ENCODE measurements at regions not wholly inside any gene's neighbourhood (a gene's known extent, or its start where the extent isn't known, plus 50 kb on each side); places are given as distances from the start of the nearest gene placed in this dataset.
"Not testable (repeated sequence)": the region's sequence is repeated elsewhere in the genome, so short reads cannot be mapped to it uniquely, and the experiment has no call there.

DNA sequence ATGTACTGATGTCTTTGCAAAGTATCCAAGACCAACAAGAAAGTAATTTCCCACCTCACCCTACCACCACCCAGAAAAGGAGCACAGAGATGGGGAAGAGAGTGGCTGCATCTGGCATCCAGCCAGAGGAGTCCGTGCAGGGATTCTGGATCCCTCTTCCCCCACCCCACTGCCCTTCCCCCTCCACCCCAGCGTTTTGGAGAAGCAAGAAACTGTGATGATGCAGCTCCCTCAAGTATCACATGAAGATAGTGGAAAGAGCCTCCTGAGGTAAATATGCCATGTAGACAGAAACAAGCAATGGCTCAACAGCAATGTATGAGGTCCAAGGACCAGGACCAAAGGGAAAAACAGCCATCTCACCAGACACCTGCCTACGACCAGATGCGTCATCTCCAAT is 153.8 kb downstream of the DEPDC1B start:
- DNase-seq = no peak

DNA sequence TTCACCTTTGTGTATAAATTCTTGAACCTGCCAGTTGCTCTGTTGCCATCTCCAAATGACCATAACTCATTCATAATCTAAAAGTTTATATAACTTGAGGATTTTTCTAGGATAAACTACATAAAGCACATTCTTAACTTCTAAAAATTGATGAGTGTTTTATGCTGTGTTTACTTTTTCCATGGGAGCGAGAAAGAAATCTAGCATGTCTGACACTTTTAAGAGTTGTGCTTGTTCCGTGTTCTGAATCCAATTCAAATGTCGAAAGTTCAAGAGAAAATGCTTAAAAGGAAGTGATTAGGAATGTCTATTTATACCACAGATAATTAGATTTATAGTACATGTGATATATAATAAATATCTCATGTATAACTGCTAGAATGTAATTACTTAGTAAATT is 154.4 kb downstream of the DEPDC1B start:
- no peak for DNase-seq

DNA sequence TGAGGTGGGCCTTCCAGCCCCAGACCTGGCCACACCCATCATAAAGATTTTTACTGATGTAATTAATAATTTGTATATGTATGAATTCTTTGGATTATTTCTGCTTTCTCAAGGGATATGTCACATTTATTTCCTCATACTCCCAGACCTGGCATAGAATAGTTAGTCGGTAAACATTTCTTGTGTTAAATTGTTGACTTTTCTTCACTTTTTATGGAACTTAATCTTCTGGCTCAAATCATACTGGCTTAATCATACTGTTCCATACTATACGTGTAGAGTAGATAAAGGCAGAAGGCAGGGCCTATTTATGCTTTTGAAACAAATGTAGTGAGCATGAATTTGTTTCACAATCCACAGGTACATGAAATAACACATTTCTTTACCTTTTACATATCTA is 155.8 kb downstream of the DEPDC1B start:
- DNase-seq = no peak

DNA sequence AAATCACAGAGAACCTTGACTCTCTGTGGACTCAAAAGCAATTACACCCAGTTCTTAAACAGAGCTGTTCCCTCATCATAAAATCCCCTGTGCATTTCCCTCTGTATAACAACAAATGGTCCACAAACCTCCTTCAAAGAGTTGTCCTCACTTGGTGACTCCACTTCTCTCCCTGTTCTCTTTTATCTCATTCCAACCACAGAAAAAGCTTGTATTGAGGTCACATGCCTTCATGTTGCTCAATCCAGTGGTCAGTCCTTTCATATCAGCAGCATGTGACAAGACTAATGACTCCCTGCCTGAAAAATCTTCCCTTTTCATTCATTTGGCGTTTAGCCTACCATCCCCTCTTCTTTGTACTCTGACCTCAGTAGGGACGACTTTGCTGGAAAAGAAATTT is 158.0 kb downstream of the DEPDC1B start:
- DNase-seq = no peak

DNA sequence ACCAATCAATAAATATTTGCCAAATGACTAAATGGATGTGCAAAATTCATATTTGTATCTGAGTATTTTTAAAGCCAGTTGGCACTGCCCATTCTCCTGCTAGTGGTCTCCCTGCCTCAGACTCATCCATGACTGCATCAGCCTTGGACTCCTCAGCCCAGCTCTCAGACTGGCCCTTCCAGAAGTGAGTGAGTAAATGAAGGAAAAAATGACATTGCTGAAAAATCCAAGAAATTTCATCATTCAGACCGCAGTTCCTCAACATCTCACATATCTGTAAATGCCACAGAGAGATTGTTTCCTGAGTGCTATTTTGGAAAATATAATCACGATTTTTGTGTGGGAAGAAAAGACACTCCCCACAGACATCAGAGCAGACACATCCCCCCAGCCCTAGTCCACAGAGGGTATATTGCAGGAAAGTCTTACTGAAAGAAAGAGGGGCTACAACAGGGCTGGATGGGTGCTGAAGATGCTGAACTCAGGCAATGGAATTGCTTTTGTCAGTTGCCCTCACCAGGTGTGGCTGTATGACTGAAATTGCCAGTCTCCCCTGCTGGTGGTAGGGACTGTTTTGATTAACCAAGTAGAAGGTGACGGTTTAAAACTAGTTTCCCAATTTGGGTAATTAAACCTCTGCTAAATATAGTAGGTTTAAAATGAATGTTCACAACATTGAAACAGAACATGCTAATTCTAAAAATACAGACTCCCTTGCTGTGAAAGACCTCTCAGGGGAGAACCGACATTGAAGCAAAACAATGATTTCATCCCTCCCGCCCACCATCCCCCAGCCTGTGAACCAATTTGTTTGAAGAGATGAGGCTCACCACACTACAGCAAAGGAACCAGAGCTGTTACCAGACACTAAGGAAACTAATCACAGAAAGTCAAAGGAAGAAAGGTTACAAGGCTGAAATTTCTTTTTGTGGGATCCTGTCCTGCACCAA is 158.8 kb downstream of the DEPDC1B start:
- DNase-seq = no peak

DNA sequence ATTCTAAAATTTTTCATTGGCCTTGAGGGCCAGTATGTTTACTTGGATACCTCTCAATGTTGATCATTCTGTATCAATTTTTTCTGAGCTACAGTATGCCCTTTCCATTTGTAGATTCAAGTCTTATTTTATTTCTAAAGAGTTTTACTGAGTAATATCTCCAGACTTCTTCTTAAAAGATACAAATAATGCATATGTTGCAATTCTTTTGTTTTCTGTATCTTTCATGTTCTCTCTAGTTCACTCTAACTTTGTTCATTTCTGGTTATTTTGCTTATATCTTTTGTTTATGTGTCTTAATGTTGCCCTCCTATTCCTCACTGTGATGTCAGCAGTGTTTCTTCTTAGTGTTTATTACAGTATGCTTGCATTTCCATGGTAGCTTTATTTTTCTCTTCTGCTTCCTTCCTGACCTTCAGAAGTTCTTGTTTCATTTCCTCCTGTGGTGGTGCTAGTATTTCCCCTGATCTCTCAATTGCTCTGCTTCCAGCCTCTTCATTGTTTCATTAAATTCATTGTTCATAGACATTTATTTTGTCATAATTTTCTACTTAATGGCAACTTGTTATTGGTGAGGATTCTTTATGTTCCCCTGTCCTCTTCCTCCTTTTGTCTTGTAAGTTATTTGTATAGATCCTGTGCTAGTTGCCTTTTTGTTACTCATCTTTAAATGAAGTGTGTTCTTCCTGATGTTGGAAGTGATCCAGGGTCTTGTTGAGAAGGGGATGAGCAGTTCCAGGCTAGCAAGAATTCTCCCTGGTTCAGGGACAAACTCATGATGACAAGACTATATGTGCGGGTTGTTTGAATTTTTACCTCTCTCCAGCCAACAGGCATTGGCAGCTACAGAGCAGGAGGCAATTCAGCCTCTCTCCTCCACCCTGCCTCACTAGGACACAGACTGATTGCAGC is 160.8 kb downstream of the DEPDC1B start:
- DNase-seq = no peak

DNA sequence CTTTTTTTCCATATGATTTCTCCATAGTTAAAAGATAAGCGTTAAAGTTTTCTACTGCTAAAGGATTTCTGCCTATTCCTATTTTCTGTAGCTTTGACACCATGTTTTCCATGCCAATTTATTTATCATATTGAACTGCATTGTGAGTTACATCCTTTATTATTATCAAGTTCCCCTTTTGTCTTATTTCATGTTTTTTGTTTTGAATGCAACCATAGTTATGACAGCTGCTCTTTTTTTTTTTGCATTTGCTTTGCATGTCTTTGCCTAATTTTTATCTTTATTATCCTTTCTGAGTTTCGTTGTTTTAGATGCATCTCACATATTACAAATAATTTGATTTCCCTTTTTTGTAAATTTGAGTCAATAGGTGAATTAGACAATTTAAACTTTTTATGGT is 161.5 kb downstream of the DEPDC1B start:
- DNase-seq = no peak

DNA sequence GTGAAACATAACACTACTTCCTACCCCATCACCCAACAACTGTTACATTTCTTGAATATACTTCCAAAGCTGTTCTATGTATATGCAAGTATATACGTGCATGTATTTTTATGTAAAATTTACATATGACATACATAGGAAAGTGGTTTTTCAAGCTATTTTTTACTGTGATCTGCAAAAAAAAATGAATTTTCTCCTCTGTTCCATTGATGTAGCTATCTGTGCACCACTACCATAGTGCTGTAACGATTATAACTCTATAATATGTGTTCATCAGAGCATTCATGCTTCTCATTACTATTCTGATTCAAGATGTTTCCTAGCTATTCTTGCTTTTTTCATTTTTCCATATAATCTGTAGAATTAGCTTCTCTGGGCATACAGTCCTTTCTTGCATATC is 164.0 kb downstream of the DEPDC1B start:
- no peak for DNase-seq

DNA sequence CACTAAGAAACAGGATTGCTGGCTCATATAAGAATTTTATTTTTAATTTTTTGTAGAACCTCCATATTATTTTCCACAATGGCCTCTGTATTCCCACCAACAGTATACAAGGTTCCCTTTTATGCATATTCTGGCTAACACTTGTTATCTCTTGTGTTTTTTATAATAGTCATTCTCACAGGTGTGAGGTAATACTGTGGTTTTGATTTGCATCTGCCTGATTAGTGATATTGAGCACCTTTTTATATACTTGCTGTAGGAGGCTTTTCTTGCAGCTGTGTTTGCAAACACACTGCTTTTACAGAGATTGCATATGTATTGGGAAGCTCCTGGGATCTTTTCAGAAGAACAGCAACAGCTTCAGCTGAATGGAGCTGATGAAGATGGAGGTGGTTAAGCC is 164.8 kb downstream of the DEPDC1B start:
- DNase-seq = no peak

DNA sequence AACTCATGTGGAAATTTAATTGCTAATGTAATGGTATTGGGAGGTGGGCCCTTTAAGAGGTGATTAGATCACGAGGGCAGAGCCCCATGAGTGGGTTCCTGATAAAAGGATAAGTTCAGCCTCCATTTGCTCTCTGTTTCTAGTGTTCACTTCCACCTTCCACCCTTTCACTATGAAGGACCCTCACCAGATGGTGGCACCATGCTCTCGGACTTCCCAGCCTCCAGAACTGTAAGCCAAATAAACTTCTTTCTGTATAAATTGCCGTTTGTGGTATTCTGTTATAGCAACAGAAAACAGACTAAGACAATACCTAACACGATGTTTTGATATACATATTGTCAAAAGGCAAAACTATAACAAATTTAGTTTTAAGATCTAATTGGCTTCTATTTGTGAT is 166.2 kb downstream of the DEPDC1B start:
- DNase-seq = no peak

DNA sequence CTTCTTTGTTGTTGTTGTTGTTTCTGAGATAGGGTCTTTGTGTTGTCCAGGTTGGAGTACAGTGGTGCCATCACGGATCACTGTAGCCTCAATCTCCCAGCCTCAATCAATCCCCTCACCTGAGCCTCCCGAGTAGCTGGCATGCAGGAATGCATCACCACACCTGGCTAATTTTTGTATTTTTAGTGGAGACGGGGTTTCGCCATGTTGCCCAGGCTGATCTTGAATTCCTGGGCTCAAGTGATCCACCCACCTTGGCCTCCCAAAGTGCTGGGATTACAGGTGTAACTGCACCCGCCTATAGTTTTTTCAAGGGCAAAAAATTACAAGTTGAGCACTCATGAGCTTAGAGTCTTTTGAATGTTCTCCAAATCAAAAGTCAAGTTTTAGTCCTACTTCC is 167.2 kb downstream of the DEPDC1B start:
- DNase-seq = not testable (repeated sequence)

DNA sequence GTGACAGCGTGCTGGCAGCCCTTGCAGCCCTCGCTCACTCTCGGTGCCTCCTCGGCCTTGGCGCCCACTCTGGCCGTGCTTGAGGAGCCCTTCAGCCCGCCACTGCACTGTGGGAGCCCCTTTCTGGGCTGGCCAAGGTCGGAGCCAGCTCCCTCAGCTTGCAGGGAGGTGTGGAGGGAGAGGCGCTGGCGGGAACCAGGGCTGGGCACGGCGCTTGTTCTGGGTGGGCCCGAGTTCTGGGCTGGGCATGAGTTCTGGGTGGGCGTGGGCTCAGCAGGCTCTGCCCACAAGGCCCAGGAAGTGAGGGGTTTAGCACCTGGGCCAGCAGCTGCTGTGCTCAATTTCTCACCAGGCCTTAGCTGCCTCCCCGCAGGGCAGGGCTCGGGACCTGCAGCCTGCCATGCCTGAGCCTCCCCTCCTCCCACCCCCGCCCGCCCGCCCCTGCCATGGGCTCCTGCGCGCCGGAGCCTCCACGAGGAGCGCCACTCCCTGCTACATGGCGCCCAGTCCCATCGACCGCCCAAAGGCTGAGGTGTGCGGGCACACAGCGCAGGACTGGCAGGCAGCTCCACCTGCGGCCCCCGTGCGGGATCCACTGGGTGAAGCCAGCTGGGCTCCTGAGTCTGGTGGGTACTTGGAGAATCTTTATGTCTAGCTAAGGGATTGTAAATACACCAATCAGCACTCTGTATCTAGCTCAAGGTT is 169.7 kb downstream of the DEPDC1B start:
- not testable (repeated sequence) for DNase-seq

DNA sequence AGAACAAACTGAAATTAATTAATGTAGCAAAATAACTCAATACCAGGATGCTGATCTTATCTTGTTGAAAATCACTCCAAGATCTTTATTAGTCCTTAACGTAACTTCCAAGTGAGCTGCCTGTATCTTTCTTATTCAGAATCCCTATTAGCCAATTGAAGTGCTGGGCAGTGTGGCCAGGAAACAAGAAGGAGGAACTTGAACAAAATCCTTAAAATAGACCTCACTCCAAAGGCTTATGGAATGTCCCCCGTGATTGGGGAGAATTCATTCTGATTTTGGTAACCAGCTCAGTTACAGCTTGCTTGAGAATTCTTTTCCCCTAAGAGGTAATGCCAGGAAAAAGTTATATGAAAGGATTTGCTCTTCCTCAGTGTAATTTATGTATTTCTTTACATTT is 171.0 kb downstream of the DEPDC1B start:
- no peak for DNase-seq

DNA sequence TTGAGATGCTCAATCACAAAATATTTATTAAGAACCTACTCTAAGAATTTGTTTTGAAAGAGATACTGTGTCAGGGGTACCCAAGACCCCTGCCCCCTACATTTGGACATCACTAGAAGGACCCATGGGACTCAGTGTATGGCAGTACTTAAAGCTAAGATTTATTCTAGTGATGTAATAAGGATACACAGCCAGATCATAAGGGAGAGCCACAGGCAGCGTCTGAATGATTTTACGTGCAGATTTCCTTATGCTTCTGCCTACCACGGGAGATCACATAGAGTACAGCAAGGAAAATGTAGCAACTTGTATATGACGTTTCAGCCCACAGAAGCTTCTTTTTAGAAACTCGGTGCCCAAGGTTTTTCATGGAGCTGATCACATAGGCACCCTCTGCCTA is 172.9 kb downstream of the DEPDC1B start:
- DNase-seq = no peak

DNA sequence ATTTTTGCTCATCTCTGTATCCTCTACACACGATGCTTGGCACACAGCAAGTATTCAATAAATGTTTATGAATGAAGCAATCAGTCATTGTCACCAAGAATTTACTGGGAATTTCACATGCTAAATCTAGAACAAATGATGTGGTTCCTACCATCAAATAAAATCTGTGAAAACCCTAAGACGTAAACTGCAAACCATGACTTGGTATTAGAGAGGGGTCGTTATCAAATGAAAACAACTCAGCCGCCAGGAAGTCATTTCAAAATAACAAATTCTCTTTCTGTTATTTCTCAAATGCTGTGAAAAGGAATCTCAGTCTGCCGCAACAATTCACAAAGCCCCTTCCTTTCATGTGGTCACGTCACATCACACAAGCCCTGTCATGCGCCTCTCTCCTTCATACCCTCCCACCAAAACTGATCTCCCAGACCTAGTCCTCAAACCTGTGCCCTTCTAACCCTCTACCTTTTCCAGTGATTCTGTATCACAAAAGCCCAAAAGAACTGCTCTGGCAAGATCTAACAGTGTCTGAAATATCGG is 173.6 kb downstream of the DEPDC1B start:
- no peak for DNase-seq

DNA sequence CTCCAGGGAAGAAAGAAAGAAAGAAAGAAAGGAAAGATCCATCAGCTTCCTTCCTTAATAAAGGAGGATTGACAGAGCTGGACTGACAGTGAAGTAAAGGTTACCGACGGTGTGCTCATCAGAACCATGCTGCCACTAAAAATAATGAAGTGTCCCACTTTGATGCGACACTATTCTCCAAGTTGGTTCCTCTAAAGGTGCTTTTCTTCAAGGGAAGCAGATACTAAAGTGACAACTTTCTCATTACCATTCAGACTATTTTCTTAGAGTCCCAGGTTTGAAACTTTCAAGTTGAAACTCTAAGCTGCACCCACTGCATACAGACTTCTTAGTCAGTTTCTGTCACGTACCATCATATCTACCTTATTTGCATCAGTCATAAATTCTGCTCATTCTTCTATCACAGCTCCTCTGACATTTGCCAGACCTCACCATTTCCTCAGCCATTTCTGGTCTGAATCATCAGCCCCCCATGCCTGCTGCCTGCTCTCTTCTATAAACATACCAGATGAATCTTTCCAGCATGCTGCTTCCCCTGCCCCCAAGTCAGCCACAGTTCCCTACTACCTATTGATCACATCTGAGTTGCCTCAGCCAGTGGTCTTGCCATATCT is 177.6 kb downstream of the DEPDC1B start:
- no peak for DNase-seq

DNA sequence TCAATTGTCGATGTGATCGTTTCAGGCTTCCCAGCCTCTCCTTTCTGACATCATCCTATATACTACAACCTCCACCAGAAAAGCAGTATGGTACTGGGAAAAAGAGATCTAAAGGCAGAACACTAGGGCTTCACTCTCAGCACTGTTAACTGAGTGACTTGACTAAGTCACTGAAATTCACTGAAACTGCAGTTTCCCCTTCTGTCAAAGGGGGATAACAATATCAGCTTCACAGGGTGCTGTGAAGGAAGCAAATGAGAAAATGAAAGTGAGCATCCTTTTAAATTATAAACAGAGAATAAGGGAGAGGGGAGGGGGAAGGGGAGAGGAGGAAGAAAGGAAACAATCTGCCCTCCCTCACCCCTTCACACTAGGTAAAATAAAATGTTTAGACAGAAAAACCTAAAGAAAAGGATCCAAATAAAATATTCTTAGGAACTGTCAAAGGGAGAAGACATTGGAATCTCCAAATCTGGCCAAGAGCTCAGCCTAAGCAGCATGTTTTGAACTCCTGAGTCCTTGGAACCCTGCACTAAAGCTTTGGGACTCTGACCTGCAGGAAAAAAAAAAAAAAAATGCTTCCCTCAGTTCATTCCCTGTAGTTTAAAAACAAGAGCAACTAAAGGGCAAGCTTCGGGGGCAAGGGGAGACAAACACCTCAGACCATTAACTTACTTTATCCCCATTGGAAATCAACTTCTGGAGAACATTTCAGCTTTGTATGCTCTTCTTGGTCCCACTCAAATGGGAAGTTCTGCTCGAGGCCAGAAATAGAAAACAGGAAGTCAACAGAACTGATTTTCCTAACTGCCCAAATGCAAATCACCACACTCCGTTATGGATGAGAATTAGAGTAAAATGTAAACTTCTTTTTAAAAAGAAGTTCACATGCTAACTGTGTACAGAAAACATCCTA is 178.3 kb downstream of the DEPDC1B start:
- no peak for DNase-seq

DNA sequence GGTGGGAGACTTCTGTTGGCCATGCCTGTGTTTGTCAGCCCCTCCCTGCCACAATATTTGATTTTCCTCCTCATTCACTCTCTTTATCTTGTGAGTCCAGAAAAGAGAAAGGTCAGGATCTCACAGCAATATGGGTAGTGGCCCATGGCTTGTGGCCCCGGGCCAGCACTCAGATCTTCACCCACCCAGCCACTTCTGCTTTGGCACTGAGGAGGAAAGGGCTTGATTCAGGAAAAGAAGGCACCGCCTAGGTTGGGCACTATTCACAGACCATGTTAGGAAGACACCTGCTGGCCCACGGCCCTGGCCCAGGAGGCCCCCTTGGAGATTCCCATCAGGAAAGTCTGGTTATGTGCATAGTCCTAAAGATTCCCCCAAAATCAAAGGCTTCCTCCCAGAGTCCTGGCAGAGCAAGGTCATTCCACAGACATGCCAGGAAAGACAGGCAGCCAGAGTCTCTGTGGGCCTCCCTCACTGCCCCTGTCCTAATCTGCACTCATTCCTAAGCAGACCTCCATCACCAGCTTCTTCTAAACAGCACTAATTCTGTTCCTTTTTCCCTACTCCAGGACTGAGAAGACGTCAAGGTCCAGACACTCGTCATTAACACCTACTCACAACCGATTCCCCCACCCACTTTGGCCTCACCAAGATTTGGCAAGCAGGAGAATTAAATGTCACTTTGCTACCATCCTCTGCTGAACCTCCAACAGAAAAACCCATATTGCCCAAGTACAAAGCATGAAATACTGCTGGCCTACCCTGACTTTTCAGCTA is 179.3 kb downstream of the DEPDC1B start:
- no peak for DNase-seq

DNA sequence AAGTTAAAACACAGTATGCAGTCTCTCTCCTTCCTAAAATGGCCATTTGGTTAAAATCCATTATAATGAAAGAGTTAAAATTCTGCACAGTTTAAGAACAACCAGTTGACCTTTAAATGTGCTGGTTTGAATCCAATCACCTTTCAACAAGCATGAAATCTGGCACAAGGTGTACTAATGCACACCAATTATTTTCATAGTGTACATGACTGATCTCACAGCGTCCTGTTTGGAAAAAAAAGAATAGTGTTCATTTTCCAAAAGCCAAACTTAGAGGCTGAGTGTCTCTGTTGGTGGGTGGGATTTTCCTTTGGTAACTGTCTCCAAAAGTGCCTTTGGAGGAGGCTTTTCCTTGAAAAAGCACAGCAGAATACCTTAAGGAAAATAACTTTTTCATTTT is 180.6 kb downstream of the DEPDC1B start:
- DNase-seq = no peak

DNA sequence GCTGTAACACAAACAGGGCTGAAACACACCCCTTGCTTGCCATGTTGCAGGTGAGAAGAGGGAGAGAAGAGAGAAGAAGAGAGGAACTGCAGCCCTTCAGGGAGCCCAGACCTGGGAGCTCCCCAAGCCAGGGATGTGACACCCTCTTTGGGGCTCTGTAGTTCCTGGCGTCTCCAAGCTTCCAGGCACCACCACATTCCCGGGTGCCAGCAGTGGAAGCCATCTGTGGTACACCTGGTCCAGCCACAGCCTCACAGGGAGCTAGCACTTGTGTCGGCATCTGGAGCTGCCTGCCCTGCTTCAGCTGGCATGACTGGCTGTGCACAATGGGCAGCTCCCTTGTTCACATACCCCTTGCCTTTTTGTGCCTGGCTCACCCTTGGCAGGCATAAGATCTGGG is 182.1 kb downstream of the DEPDC1B start:
- no peak for DNase-seq
